NCI-H187 treated with DMSO at 0.1 percent for 48 hours (cell line): ENCODE measurements at regions not wholly inside any gene's neighbourhood (a gene's known extent, or its start where the extent isn't known, plus 50 kb on each side); places are given as distances from the start of the nearest gene placed in this dataset.

Experiments
- DNase-seq: peaks from one replicate; lab custom pipeline; 2025; lab: John Stamatoyannopoulos, UW

DNA sequence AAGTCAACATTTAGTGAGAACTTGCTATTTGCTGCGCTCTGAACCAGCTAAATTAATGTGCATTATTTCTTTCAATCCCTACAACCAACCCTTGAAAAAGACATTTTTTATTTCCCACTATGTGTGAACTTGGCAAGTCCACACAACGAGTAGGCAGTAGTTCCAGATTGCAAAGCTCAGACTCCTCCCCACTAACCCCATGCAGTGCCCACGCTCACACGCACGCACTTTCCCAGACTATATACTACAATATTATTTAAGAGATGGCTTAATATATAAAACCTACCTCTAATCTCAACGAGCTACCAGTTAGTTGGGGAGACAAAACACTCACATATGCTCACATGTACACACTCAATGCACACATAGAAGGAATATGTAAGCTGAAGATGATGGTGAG lies 671.2 kb downstream of the LMO4 start:
- no peak for DNase-seq

DNA sequence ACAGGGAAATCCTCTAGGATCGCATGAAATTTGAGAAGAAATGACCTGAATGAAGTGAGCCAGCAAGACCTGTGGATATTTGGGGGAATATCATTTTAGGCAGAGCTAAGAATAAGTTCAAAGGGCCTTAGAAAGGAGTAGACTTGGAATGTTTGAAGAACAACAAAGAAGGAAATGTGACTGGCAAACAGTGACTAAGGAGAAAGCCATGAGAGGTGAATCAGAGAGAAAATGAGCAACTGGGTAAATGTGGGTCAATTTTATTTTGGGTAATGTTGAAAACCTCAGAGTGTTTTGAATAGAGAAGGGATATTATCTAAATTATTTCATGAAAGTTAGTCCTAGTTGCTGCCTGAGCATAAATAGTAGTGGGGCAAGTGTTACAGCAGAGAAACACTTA lies 672.8 kb downstream of the LMO4 start:
- no peak for DNase-seq

DNA sequence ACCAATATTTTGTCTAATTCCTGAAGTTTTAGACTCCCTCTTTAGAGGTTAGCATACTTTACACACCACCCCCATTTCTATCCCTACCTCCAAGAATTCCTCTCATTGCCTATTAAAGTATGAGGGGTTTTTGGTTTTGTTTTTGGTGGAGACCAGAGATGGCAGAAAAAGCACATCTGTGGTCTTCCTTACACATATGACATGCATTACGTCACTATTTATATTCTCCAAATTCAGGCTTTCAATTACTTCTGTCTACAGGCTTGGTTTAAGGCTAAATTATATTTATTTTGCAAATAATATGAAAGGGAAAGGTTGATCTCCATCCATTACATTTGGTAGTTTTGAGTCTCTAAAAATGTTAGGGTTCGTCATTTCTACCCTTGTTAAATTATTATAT lies 674.6 kb downstream of the LMO4 start:
- no peak for DNase-seq

DNA sequence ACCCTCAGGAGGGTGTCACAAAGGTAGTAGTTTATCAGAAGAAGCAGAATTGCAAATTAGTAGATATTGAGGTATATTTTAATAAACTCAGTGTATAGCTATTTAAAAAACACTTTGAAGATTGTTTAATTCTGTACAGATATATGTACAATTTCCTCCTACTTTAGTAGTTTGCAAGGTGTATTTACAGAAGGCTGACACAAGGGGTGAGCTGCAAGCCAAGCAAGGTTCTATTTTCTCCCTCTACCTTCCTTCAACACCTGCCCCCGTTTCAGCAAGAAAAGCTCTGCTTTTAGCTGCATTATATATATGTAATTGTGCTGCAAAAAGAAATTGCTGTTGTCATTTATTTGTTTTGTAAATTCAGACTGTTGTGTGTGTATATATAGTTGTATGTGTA lies 674.2 kb upstream of the PKN2 start:
- DNase-seq, result no peak

DNA sequence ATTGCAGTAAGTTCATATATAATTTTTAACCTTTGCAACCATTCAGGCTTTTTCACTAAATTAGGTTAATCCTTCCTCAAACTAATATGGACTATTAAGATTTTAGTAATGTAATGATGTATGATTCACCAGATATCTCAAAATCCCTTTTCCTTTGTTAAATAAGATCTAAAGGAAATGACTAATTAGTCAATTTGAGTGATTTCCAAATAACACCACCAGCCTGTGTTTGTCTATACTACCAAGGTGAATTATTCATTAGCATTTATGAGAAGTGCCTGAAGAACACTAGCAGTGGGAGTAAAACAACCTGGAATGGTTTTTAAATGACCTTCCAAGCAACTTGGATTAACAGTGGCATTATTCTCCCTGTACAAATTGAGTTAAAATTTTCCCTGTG lies 670.6 kb upstream of the PKN2 start:
- no peak for DNase-seq

DNA sequence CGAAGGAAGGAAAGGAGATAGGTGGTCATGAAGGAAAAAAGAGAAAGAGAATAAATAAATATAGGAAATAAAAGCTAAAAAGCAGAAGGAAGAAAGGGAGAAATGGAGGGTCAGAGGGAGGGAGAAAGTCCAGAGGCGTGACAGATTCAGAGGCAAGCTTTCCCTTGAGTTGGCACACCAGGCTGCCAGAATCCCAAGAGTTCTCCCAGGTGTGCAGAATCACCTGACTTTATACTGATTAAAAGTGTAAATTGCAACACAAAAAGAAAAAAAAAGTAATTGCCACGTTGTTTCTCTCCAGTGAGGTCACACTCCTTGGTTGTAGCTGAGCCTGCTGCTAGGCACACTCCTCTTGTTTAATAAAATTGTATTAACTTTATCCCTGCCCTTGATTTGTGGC lies 669.9 kb upstream of the PKN2 start:
- no peak for DNase-seq

DNA sequence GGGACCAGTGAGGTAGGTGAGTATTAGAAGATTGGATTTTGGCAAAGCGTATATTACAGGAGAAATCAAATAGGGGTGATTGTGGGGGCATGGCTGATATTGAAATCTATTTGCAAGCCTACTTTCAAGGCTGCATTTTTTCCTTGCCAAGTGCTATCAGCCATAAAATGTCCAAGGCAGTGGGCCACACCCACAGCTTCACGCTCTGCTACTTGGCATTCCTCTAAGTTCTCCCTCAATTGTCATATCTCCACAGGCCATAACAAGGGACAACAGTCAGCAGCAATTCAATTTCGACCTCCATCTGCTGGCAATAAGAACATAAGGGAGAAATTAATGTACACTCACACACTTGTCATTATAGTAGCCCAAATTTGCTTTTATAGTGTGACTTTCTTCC lies 667.1 kb upstream of the PKN2 start:
- no peak for DNase-seq

DNA sequence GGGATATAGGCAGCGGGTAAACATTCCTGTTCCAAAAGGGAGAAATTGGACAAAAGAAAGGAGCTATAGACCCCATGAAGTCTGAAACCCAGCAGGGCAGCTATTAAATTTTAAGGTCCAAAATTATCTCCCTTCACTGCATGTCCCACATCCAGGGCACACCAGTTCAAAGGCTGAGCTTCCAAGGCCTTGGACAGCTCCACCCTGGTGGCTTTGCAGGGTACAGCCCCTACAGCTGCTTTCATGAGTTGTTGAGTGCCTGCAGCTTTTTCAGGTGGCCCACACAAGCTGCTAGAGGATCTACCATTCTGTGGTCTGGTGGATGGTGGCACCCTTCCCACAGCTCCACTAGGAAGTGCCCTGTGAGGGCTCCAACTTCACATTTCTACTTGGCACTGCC lies 662.5 kb upstream of the PKN2 start:
- DNase-seq, result no peak

DNA sequence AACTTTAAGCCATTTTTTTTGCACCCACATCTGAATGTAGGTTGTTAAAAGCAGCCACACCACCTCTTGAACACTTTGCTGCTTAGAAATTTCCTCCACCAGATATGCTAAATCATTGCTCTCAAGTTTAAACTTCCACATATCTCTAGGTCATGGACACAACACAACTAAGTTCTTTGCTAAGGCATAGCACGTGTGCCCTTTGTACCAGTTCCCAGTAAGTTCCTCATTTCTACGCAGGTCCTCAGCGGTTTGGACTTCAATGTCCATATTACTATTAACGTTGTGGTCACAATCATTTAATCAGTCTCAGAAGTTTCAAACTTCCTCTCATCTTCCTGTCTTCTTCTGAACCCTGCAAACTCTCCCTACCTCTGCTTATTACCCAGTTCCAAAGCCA lies 661.6 kb upstream of the PKN2 start:
- DNase-seq, result no peak

DNA sequence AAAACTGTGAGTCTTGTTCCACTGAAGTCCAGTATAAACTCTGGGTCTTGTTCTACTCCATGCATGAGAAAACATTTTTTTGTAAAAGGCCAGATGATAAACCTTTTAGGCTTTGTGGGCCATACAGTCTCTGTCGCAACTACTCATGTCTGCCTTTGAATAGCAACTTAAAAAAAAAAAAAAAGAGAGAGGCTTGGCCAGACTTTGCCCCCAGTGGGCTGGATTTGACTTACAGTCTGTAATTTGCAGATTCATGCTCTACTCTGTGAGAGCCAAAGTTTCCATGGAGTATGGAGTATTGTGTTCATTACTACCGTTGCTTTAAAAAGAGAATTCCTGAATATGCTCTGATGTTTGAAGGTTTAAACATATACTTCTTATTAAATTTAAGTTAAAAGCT lies 654.9 kb upstream of the PKN2 start:
- no peak for DNase-seq

DNA sequence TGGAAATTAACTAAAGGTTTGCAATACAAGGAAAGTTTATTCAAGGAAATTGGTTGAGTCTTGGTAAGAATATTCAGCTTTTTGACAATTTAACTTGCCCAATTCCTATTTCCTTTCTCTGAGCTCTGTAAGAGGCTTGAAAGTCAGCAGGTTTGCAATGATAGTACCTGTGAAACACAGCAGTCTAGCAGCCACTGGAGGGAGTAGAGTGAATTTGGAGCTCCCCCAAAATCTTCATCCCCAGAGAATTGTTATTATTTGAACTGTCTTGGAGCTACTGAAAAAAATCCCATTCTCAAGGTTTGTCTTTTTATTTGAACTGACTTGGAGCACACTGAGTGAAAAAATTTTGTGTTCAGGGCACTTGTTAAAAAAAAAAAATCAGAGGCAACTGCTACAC lies 654.2 kb upstream of the PKN2 start:
- no peak for DNase-seq

DNA sequence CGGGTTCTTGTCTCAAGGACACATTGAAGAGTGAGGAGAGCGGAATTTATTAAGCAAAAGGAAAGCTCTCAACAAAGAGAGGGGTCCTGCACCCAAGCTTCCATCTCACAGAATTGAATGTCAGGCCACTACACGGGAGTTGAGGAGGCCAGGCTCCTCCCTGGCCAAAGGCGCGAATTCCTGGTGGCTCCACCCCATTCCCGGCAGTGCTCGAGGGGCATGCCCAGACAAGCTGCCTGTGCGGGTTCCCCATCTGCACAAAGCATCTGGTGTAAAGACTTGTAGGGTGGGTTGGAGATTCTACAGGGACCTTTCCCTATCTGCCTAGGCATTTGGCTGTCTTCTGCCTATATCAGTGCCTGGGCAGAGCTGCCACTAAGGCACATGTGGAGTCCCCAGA lies 648.5 kb upstream of the PKN2 start:
- DNase-seq, result no peak

DNA sequence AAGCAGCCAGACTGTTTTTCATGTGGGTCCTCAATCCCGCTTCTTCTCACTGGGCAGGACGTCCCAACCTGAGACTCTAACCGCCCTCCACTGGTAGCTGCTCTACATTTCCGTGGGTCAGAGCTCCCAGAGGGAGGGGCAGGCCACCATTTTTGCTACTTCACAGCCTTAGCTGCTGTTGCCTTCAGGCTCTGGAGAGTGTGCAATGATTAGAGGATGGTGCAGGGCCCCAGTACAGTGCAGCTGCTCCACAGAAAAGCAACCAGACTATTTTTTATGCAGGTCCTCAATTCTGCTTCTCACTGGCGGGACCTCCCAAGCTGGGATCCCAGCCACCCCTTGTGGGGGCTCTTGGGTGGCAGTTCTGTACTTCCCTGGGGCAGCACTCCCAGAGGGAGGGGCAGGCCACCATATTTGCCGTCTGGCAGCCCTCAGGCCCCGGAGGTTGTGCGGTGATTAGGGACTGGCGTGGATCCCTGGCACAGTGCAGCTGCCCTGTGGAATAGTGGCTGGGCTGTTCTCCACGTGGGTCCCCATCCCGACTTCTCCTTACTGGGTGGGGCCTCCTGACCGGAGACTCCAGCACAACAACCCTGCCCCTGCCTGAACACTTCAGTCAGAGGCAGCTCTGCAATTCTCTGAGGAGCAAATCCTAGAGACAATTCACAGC lies 647.6 kb upstream of the PKN2 start:
- DNase-seq, result no peak

DNA sequence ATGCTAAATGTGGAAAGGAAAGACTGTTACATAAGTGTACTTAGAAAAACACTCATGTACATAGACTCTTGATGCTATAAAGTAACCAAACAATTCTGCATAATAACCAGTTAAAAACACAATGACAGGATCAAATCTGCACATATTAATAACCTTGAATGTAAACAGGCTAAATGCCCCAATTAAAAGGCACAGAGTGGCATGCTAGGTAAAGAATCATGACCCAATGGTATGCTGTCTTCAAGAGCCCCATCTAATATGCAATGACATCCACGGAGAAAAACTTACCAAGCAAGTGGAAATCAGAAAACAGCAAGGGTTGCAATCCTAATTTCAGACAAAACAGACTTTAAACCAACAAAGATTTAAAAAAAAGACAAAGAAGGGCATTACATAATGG lies 644.8 kb upstream of the PKN2 start:
- DNase-seq, result no peak

DNA sequence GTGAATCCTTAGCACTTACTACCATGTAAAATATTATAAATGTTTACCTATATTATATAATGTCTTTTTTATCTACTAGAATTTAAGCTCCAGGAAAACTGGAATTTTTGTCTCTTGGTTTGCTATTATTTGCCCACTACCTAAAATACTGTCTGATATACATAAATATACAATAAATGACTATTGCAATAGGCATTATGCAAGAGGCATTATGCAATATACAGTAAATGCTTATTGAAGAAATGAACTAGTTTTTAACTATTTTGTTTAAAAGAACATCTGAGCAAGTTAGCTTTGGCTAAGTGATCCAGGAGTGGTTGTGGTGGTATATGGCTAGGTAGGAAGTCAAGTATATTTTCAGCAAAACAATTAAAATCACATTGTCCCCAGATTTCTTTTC lies 640.2 kb upstream of the PKN2 start:
- no peak for DNase-seq

DNA sequence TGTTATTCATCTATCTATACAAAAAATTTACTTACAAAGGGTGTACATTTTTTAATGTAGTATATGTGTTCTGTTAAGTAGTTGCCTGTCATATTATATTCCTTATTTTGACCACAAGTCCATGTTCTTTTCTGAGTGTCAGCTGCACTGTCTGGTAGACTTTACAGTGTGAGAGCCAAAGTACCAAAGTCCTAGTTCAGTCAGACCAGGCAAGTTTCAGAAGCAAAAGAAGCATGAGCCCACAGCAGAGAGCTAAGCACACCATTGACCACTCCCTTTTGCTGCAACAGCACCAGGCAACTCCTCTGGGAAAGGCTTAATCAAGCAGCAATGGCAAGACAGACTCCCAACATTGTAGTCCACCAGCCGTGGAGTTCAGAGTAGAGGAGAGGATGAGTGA lies 631.9 kb upstream of the PKN2 start:
- DNase-seq, result no peak

DNA sequence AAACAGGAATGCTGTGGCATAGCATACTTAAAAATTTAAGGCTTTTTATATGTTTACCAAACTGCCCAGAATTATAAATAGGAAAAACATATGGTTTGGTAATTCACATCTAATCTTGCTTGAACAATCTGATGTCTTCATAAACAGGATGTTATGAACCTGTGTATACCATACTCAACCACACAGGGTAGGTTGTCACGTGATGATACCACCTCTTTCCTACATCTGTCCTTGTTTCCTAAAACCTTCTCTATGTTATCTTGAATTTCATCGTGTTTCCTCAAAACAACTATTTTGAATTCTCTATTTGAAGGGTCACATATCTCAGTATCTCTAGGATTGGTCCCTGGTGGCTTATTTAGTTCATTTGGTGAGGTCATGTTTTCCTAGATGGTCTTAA lies 631.0 kb upstream of the PKN2 start:
- no peak for DNase-seq

DNA sequence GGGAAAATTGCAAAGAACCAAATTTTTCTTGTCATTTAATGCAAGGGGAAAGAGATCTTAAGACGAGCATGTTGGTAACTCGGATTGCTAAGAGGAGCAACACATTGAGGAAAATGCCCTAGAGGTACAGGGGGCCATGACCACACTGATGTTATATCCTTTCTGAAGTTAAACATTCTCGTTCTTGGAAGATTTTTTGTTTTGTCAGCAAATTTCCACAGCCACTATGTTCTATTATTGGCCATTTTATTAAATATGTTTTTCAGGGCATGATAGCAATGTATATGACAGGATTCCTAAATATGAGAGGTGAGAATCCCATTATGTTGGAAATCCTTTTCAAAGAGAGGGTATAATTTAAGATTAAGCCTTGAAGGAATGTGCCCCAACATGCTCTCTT lies 627.2 kb upstream of the PKN2 start:
- DNase-seq, result no peak

DNA sequence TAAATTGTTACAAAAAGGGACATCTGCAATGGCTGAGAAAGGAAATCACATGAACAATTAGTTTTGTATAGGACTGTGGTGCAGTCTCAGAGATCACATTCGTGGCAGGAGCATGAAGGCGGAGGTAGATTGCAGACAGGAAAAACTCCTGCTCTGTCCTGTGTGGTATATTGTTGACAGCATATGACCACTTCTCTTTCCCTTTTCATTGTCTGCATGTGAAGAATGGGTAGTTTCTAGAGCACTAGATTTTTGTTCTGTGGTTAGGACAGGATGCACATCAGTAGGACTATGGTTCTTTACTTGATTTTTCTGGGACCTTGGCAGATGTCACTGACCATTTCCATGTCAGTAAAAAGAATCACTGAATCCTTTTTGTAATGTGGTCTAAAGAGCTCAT lies 625.9 kb upstream of the PKN2 start:
- DNase-seq, result no peak

DNA sequence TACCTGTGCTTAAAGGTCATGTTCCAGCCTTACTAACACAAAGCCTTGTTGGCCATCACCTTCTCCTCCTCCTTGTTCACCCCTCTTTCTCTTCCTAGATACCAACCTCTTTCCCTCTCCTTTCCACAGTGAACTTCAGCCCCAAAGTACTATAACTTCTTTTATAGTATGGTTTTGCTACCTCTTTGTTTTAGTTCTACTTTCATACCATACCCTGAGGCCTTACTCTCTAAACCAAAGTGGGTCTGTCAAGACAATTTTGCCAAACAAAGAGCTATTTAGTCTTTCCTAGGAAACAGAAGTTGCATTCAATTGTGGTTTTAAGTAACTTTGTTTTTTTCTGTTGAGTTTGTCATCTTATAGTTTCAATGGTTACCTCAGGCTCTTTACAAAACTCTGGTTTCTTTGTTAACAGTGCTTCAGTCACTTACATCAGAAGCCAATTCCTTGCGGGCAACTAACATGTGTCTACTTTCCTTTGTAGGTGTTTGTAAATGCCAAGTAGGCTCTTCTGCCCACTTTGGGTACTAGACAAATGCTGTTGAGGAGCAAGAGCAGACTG lies 623.9 kb upstream of the PKN2 start:
- DNase-seq, result no peak

DNA sequence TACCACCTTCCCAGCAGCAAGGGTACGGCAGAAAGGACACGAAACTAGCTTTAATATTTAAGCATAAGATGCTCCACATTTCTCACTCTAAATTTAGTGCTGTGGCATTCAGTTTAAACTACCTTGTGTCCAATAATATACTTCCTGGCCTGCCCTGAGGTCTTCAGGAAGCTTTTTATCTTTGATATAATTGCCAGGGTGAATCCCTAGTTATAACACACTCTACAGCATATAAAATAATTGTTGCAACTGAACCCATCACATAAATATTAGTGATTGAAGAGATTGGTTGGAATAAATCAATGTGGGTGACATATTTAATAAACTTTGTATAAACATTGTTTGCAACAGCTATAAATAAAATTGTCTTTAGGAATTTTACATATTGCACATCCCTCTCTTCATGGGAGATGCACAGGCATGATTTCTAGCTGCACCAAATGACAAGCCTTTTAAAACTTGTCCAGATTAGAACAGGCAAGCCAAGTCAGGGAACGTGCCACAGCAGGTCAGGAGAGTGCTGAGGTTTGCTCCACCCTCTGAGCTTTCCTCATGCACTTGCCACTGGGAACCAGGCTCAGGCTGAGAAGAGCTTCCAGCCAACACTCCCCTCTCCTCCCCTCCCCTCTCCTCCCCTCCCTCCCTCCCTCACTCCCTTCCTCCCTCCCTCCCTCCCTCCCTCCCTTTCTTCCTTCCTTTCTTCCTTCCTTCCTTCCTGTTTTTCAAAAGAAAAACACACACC lies 623.2 kb upstream of the PKN2 start:
- DNase-seq, result no peak

DNA sequence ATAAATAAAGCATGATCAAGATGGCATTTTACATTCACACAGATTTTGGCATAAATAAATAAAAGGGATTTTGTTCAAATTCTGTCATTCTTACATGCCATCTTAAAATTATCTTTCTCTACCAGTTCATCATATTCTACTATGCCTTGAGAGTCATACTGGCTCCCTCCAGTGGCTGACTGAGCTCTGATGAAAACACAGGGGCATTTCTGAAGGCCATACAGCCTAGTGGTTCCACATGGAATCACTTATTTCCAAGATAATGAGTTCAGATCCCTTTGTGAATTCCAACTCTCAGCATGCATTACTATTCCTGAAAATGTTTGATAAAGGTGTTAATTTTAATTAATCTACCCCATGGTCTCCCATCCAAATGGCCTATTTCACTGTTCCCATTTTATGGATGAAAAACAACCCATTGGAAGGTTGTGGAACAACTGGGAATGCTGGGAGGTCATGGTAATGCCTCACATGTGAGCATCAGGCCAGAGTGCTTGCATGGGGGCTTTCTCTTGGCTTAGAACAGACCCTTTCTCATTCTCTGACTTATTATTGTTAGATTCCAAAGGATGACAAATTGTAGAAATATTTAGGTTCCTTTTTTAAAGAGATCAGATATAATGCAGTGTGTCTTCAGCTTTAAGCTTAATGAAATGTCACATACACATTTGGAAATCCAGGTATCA lies 622.4 kb upstream of the PKN2 start:
- no peak for DNase-seq

DNA sequence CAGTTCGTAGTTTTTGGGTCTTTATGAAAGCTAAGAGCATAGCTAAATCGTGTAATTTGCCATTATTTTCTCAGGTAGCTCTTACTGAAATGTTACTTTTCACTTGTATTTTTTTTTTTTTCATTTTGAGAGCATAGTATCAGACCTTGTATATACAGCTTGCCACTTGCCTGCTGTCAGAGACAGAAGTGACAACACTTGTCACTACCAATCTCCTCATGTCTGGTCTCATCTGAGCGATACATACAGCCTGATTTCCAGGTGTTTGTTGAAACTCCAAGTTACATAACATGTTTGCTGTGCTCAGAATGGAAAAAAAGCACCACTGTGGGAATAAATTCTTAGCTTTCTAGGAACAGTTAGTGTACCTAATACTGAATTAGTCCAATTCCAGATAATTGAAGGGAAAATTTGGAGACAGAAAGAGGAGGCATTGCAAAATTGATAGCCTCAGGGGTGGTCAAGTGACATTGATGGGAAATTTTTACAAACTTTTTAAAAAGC lies 621.4 kb upstream of the PKN2 start:
- DNase-seq, result no peak
